ENCODE measurements at regions not wholly inside any gene's neighbourhood (a gene's known extent, or its start where the extent isn't known, plus 50 kb on each side); places are given as distances from the start of the nearest gene placed in this dataset.
"Not testable (repeated sequence)": the region's sequence is repeated elsewhere in the genome, so short reads cannot be mapped to it uniquely, and the experiment has no call there.

DNA sequence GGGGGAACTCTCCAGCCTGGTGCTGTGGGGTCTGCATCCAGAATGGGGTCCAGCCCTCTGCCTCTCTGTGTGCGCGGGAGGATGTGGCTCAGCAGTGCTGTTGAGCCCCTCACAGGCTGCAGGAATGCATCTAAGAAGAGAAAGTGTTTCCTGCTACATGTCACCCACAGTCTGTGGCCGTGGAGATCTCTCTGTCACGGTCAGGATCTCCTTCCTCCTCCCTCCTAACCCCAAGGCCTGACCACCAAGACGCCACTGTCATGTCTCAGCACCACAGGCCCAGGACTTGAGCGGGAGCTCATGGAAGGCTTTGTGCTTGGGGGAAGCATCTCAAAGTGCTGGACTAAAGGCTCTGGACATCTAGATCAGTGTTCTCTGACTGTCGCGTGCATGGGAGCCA, 90.1 kb downstream of the SREK1 start:
- DNase-seq (ENCODE audit: low spot score), result no peak

DNA sequence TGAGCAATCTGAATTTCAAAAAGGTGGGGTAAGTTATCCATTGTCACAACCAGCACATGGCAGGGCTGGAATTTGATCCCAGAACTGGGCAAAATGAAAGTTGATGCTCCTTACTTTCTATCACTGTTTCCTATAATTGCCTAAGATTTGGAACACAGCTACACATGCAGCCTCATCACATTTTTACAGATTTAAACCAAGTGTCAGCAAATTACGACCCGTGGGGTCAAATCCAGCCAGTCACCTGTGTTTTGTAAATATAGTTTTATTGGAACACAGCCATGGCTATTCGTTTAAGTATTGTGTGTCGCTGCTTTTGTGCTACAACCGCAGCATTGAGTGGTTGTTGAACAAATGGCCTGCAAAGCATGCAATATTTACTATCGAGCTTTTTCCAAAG, 94.3 kb downstream of the SREK1 start:
- no peak for DNase-seq (ENCODE audit: low spot score)

DNA sequence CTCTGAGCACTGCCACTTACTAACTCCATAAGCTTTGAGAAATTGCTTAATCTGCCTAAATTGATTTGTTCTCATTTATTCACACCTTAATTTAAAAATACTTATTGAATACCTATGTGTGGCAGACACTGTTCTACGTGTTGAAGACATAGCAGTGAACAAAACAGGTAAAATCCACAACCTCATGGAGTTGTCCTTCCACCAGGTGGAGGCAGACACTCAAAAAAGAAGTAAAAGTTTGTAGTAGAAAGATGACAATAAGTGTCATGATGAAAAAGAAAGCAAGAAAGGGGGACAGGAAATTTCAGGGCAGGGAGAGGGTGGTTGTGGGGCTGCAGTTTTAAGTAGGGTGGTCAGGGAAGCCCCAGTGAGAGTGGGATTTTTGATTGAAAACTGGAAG, 94.9 kb downstream of the SREK1 start:
- DNase-seq (ENCODE audit: low spot score), result no peak

DNA sequence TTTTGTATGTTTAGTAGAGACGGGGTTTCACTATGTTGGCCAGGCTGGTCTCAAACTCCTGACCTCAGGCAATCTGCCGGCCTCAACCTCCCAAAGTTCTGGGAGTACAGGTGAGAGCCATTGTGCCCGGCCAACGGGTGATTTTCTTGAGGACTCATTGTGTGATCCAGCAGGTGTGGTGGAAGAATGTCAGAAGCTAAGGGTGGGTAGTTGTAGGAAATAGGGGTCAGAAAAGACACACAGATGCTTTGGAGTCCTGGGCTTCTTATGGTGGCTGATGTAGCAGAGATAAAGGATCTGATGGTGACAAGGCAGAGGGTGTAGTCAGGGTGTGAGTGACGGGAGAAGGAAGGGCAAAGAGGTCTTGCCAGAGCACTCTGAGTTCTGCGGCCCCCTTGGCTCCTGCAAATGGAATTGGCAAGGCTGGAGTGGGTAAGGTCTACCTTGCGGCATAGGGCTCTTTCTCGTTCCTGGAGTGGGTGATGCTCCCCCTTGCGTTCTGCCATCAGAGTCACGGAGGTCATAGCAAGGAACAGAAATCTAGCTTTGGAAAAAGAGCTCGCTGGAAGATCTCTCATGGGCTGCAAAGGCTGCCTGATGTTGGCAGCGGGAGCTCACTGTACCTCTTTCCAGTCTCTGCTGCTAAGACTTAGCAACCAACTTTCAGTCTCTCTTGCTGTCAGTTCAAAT, 97.2 kb downstream of the SREK1 start:
- DNase-seq (ENCODE audit: low spot score), result no peak

DNA sequence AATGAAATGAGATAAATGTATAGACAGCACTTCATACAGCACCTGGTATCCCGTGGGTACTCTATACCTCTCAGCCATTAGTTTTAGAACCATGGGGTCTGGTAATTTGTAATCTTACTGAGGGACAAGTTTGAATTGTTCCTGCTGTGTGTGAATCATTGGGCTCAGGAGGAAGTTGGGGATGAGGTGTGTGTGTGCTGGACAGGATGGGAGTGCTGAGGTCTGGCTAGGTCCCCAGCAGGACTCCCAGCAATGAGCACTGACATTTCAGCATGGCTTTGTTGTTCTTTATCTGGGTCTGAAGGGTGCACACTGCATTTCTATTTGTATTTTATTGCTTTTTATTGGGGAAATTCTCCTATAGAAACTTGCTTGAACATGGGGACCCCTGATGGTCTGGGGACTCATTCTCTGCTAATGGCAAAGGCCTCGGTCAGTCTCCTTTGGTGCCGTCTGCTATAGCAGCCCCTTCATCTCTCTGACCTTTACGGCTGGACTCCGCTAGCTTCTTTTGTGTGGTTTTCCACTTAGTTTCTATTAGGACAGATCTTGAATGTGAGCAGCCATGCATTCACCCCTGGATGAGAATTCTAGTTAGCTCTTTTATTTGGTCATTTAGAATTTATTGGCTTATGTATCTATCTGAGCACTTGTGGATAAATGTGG, 98.1 kb downstream of the SREK1 start:
- DNase-seq (ENCODE audit: low spot score), result no peak

DNA sequence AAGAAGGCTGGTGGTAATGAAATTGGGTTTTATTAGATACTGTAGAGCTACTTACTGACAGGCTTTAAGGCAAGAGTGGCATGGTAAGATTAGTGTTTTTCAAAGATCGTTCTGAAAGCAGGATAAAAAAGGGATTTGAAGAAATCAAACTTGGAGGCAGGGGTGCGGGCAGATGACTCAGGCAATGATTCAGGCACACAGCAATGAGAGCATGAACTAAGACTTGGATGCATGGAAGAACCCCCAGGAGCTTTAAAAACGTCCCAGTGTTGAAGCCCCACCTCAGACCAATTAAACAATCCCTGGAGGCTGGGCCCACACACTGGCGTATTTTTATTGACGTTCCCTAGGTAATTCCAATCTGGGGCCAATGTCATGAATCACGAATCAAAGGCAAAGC, 102.5 kb downstream of the SREK1 start:
- no peak for DNase-seq (ENCODE audit: low spot score)

DNA sequence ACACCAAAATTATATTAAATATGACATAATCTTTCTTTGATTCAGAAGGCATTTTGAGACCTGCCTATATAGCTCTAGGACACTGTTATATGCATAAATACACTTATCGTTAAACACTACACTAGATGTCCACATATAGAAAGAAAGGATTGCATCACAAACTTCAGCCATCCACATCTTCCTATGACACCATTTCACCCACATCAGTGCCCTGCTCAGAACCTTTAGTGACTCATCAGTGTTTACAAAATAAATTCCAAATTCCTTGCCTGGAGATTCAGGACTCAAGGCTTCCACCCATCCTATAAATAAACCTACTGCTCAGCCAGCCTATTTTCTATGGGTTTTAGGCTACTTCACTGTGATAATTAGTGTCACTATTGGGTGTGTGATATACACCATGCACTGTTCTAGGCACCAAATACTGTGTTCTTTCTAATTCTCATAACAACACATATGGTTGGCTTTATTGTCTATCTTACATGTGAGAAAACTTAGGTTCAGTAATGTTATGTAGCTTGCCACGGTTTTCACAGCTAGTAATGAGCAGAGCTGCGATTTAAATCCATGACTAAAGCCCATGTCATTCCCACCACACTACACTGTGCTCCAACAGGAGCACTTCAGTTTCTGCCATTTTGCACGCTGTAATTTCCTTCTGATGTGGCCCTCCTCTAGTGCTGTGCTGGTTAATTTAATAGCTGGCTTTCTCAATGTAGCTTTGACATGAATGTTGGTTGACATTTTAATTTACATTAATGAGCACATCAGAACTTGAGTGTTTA, 103.3 kb downstream of the SREK1 start:
- no peak for DNase-seq (ENCODE audit: low spot score)

DNA sequence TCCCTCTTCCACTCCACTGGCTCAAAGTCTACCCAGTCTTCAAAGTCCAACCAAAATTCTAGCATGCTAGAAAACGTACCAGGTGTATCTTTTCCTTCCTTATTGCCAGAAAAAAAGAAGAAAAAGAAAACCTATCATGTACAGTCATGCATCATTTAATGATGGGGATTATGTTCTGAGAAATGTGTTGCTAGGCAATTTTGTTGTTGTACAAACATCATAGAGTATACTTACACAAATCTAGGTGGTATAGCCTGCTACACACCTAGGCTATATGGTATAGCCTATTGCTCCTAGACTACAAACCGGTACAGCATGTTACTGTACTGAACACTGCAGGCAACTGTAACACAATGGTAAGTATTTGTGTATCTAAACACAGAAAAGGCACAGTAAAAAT, 104.8 kb downstream of the SREK1 start:
- DNase-seq (ENCODE audit: low spot score), result no peak

DNA sequence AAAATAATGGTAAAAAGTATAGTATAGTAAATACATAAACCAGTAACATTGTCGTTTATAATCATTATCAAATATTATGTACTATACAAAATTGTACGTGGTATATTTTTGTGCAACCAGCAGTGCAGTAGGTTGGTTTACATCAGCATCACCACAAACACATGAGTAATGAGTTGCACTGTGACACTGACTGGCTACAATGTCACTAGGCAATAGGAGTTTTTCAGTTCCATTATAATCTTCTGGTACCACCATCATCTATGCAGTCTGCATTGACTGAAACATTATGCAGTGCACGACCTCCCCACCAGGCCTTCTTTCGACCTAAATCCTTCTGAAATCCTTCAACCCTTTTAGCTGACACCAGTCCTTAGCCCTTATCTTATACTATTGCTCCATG, 105.8 kb downstream of the SREK1 start:
- DNase-seq (ENCODE audit: low spot score), result no peak

DNA sequence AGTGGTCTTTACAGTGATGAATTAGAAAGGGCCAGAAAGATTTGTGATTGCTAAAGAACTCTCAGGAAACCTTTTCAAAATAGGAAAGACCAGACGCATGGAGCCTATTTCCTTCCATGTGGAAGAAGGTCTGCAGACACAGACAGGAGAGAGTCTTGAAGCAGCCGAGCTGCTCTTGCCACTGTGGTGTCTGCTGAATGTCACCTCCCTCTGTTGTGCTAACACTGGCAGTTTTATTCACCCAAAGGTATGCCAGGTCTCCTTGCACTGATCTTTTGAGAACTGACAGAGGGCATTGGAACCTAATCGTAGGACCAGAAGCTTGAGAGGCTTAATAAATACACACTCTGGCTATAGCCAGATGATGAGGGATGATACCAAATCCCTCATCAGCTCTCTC, 108.7 kb downstream of the SREK1 start:
- no peak for DNase-seq (ENCODE audit: low spot score)

DNA sequence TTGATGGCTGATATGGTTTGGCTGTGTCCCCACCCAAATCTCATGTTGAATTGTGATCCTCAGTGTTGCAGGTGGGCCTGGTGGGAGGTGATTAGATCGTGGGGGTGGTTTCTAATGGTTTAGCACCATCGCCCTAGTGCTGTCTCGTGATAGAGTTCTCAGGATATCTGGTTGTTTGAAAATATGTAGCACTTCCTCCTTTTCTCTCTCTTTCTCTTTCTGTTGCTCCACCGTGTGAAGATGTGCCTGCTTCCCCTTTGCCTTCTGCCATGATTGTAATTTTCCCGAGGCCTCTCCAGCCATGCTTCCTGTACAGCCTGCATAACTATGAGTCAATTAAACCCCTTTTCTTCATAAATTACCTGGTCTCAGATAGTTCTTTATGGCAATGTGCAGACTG, 111.6 kb downstream of the SREK1 start:
- DNase-seq (ENCODE audit: low spot score), result no peak

DNA sequence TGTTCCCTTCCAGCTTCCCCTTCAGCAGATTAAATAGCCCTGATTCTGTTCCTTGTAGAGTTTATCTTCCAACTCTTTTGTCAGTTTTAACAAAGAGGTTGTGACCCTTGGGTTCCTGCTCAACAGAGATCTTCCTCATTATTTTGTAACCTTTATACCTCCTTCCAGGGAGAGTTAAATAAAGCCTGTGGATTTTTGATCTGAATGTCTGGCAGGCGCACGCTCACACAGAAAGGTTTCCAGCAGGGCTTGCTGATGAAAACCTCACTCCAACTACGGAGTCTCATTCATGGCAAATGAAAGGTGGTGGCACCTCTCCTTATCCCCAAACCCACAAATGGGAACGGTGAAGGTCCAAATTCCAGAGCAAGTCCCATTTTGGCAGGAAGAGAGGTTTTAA, 129.0 kb downstream of the SREK1 start:
- no peak for DNase-seq (ENCODE audit: low spot score)

DNA sequence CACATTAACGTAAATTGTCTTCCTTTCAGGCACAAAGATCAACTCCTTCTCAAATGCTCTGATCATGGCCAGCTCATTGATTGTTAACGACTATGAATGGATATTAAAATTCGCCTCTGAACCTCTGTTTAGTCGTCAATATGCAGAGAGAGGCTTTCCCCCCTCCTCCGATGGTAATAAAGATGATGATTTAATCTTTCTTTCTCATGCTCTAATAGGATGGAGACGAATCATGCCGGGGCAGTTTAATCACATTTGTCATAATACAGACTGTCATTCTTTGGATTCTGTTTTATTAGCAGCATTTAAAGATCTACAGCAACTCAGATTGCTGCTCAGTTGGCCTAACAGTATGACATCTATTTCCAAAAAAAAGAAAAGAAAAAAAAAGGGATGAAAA, 132.9 kb downstream of the SREK1 start:
- no peak for DNase-seq (ENCODE audit: low spot score)

DNA sequence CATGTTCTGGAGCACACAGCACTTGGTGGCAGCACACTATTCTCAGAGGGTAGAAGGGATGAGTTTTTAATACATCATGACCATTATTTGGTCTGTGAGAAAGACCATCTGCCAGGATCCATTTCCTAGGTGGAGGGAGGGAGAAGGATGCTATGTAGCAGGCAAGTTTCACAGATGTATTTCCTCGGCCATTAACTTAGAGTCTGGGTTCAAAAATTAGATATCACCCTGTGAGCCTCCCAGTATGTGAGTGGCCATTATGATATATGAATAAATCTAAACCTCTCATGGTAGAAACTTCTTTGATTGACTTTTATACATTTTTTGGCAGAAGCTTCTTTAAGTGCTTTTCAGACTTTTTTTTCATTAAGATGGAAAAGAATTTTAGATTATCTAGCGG, 133.9 kb downstream of the SREK1 start:
- DNase-seq (ENCODE audit: low spot score), result no peak

DNA sequence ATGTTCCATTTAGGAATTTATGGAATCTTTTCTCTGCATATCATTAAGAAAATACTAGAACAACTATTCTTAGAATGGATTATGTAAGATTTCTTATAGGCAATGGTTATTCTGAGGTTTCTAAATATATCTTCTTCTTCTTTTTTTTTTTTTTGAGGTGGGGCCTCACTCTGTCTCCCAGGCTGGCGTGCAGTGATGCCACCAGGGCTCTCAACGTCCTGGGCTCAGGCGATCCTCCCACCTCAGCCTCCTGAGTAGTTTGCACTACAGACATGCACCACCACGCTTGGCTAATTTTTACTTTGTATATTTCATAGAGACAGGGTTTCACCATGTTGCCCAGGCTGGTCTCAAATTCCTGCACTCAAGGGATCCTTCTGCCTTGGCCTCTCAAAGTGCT, 137.2 kb downstream of the SREK1 start:
- no peak for DNase-seq (ENCODE audit: low spot score)

DNA sequence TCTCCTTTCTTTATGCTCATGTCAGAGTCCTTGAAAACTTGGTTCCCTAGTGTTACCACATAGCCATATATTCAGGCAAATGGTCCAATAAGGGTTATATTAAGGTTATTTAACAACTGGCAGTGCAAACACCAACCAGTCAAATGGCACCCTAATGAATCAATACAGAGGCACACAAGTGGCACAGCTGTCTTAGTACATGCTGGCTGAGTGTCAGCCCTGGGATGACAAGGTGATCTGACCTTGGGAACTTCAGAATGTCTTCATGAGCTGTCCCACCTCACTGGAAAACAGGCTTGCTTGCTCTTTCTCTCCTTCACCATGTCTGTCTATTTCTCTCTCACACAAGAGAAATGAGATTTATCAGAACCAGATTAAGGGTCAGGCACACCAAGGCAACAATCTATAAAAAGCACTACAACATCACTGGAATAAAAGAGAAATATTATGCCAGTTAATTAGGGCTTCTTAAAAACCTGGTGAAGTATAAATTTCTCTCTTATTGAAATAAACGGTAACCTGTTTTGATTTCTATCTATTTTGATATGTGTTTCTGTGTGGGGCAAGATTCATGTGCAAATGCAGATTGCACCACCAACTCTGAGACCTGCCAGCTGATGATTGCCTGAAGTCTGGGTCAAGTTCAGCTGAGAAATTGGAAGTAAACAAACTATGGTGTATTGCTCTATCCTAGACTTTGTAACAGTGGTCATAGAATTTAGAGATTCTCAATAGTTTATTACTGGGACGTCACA, 140.7 kb downstream of the SREK1 start:
- DNase-seq (ENCODE audit: low spot score), result no peak

DNA sequence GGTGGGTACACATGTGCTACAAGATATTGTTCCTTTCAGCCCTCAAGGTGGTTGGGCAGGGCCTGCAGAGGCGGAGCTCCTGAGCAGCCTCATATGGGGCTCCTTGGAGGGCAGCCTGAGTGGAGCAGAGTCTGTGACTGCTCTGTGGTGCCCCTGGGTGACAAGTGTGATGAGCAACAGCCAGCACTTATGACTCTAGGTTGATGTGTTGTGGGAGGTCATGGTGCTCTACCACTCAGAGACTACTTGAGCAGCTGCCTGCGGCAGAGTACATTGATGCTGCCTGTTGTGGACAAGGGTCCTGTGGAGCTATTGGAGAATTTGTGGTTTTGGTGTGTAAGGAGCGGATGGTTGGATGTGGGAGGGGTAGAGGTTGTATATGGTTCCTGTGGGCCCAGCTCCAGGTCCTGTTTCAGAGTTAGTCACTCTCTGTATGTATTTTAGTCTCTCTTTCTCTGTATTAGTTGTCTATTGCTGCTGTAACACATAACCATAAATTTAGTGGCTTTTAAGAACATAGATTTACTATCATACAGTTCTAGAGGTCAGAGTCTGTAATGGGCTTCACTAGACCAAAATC, 141.3 kb downstream of the SREK1 start:
- DNase-seq (ENCODE audit: low spot score), result no peak

DNA sequence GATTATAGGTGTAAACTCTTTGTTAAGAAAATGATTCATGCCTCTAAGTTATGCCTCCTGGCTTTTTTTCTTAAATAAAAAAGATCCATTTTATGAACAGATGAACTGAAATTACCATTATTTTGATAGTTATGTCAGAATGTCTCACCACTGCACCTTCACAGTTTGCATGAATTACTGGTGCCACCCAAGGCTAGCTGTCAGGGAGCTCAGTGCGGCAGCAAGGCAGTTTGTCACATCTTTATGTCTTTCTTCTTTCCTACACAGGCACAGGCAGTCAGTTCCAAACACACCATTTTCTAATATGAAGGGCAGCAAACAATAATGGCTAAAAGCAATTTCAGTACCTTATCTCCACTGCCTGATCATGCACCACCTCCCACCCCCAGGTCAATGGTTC, 147.7 kb downstream of the SREK1 start:
- DNase-seq (ENCODE audit: low spot score), result no peak

DNA sequence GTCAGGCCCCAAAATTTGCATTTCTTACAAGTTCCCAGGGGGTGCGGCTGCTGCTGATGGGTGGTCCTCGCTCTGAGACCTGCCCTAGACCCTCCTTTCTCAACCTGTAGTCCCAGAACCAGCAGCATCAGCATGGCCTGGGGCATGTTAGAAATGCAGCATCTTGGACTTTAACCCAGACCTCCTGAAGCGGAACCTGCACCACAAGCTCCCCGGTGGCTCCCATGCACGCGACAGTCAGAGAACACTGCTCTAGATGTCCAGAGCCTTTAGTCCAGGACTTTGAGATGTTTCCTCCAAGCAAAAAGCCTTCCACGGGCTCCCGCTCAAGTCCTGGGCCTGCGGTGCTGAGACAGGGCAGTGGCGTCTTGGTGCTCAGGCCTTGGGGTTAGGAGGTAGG, 149.8 kb downstream of the SREK1 start:
- not testable (repeated sequence) for DNase-seq (ENCODE audit: low spot score)

DNA sequence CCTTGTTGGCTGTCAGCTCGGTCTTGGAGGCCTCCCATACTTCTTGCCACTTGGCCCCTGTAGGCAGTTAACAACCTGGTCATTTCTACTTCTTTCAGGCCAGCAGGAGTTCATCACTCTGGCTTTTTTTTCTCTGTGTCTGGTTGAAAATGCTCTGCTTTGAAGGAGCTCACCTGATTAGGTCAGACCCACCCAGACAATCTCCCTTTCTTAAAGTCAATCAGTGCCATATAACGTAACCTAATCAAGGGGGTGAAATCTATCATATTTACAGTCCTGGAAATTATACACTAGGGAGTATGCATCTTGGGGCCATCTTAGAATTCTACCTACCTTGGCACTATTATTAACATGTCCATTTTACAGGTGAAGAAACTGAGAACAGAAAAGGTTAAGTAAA, 155.4 kb downstream of the SREK1 start:
- no peak for DNase-seq (ENCODE audit: low spot score)

DNA sequence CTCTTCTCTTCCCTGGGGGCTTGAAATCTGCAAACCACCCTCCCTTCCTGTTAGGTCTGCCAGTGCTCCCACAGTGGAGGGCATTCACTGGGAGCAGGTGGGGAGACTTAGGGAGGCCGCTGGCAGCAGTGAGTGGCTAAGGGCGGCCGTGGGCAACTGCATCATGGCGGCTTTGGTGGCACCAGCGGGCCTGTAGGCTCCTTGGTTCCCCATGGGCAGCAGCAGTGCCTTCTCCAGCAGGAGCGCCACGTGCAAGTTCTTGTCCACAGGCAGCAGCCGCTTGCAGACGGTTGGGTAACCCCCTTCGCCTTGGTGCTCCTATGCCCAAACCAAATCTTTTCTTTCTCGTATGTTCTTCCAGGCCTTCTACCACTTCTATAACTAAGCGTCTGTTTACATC, 158.2 kb downstream of the SREK1 start:
- no peak for DNase-seq (ENCODE audit: low spot score)

DNA sequence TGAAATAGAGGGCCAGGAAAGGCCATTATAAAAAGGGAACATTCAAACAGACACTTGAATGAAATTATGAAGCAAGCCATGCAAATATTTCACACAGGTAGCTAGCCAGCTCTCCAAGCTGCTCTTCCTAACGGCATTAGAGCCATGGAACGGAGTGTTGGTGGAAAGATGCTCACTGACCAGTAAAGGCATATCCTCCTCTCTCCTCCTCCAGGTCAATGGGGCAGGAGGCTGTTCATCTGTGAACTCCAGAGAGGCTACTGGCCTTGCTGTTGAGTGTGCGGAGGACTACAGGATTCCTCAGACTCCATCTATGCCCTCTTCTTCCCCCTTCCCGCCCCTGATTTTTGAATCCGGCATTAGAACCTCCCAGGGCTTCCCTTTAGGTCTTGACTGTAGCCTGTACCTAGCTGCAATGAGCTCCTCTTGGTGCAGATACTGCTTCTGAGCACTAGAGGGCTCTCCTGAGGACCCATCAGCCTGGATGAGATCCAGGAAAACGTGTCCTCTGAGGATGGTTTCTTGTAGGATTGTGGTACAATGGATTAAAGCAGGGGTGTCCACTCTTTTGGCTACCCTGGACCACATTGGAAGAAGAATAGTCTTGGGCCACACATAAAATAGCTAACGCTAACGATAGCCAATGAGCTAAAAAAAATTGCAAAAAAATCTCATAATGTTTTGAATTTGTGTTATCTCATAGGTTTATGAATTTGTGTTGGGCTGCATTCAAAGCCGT, 162.2 kb downstream of the SREK1 start:
- peak; percentile 74 for DNase-seq (ENCODE audit: low spot score)
